ENCODE measurements at regions not wholly inside any gene's neighbourhood (a gene's known extent, or its start where the extent isn't known, plus 50 kb on each side); places are given as distances from the start of the nearest gene placed in this dataset.

DNA sequence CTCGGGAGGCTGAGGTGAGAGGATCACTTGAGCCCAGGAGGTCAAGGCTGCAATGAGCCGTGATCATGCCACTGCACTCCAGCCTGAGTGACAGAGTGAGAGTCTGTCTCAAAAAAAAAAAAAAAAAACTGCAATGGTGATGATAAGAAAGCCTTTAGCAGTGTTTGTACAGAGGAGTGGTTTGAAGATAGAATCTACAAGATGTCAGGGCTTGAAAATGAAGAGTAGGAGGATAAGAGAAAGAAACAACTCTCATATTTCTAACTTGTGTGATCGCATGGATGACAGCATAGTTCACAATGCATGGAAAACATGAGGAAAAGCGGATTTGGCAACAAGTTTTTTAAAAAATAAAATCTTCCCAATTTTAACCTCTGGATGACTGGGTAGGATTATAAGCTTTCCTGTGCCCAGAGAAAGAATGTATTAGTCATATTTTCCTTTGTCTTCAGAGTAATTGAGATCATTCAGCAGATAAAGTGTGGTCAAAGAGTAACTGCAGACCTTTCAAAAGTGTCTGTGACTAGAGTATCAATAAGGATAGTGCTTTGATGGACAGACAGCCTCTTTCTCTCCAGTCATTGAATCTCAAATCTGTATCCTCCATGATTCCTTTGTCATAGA, 328.1 kb downstream of the CASP12 start:
- TF ChIP-seq, protein P1, sequence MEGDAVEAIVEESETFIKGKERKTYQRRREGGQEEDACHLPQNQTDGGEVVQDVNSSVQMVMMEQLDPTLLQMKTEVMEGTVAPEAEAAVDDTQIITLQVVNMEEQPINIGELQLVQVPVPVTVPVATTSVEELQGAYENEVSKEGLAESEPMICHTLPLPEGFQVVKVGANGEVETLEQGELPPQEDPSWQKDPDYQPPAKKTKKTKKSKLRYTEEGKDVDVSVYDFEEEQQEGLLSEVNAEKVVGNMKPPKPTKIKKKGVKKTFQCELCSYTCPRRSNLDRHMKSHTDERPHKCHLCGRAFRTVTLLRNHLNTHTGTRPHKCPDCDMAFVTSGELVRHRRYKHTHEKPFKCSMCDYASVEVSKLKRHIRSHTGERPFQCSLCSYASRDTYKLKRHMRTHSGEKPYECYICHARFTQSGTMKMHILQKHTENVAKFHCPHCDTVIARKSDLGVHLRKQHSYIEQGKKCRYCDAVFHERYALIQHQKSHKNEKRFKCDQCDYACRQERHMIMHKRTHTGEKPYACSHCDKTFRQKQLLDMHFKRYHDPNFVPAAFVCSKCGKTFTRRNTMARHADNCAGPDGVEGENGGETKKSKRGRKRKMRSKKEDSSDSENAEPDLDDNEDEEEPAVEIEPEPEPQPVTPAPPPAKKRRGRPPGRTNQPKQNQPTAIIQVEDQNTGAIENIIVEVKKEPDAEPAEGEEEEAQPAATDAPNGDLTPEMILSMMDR (IDR thresholded peaks at IDR 0.05): no peak
- TF ChIP-seq EP300 (IDR thresholded peaks at IDR 0.05): no peak

Data from ovary (tissue), 3 donors.